Neural crest cell (in vitro differentiated cells): ENCODE measurements at regions not wholly inside any gene's neighbourhood (a gene's known extent, or its start where the extent isn't known, plus 50 kb on each side); places are given as distances from the start of the nearest gene placed in this dataset.

Experiments used
- DNase-seq: peaks from one replicate; pipeline ENCODE4 v3.0.0; 2021; ENCODE audit warnings: low read depth, mixed read lengths, low spot score
- H3K27ac Mint-ChIP-seq: one replicate; pipeline ENCODE4 v1.8.0; 2021; ENCODE audit warnings: mild to moderate bottlenecking, mixed read lengths; ENCODE audit not compliant: unreplicated experiment
- H3K27me3 Mint-ChIP-seq: 2 replicates; pipeline ENCODE4 v1.8.0; 2021; ENCODE audit warnings: low read depth, mild to moderate bottlenecking, mixed read lengths
- H3K36me3 Mint-ChIP-seq: 2 replicates; pipeline ENCODE4 v1.8.0; 2021; ENCODE audit warnings: low read depth, mild to moderate bottlenecking, mixed read lengths
- H3K4me1 Mint-ChIP-seq: 2 replicates; pipeline ENCODE4 v1.8.0; 2021; ENCODE audit warnings: mixed read lengths
- H3K4me3 Mint-ChIP-seq: one replicate; pipeline ENCODE4 v1.8.0; 2021; ENCODE audit warnings: mild to moderate bottlenecking, mixed read lengths
- H3K9me3 Mint-ChIP-seq: 2 replicates; pipeline ENCODE4 v1.8.0; 2021; ENCODE audit warnings: mixed read lengths
- TF ChIP-seq, protein P1 (sequence below): fragments of 200-600 bp; sonication (generic); conservative IDR thresholded peaks from 2 replicates; pipeline ENCODE4 v1.5.0; 2021; ENCODE audit warnings: antibody characterized with exemption, mild to moderate bottlenecking

GRCh38 chr1:238318294-238319110 is 427.8 kb upstream of the ZP4 start:
- Mint-ChIP-seq H3K36me3 (no peaks in the 10 kb centered on the region), H3K27ac (no peak overlapping the region), H3K9me3 (no peaks in the 10 kb centered on the region)

GRCh38 chr1:238312969-238313368 is 422.2 kb upstream of the ZP4 start:
- H3K27me3 Mint-ChIP-seq, result no peaks in the 10 kb centered on the region
- no peak for DNase-seq
- no peaks in the 10 kb centered on the region for H3K36me3 Mint-ChIP-seq
- H3K4me3 Mint-ChIP-seq, result no peak overlapping the region
- no peaks in the 10 kb centered on the region for H3K9me3 Mint-ChIP-seq
- TF ChIP-seq, protein P1, sequence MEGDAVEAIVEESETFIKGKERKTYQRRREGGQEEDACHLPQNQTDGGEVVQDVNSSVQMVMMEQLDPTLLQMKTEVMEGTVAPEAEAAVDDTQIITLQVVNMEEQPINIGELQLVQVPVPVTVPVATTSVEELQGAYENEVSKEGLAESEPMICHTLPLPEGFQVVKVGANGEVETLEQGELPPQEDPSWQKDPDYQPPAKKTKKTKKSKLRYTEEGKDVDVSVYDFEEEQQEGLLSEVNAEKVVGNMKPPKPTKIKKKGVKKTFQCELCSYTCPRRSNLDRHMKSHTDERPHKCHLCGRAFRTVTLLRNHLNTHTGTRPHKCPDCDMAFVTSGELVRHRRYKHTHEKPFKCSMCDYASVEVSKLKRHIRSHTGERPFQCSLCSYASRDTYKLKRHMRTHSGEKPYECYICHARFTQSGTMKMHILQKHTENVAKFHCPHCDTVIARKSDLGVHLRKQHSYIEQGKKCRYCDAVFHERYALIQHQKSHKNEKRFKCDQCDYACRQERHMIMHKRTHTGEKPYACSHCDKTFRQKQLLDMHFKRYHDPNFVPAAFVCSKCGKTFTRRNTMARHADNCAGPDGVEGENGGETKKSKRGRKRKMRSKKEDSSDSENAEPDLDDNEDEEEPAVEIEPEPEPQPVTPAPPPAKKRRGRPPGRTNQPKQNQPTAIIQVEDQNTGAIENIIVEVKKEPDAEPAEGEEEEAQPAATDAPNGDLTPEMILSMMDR, result no peak
- no peak overlapping the region for H3K27ac Mint-ChIP-seq
- H3K4me1 Mint-ChIP-seq, result no peaks in the 10 kb centered on the region

More at GRCh38 chr1:238318294-238319110, 427.8 kb upstream of the ZP4 start:
- DNase-seq, result no peak
- TF ChIP-seq, protein P1, result no peak
- Mint-ChIP-seq H3K27me3 (no peaks in the 10 kb centered on the region), H3K4me1 (no peaks in the 10 kb centered on the region), H3K4me3 (no peak overlapping the region)

DNA sequence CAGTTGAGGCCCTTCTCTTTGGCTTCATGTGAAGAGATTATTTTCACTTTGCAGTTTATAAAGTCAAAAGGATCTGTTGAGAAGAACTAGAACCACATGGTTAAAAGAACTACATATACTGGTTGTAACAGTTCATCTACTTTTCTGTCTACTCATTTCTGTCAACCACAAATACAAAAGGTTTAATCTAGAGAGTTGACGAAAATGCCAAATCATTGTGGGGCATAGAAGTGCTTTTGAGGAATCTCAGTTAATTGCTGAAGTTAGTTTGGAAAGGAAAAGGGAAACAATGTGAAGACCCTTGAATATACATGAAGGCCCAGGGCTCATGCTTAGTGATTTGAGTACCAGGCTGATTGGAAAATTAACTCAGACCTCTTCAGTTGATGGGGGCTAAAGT is 415.7 kb upstream of the ZP4 start:
- no peak for DNase-seq
- TF ChIP-seq, protein P1, result no peak
- Mint-ChIP-seq H3K27ac (no peak overlapping the region), H3K36me3 (no peaks in the 10 kb centered on the region), H3K4me1 (no peaks in the 10 kb centered on the region), H3K9me3 (no peaks in the 10 kb centered on the region), H3K27me3 (no peaks in the 10 kb centered on the region), H3K4me3 (no peak overlapping the region)

- Mint-ChIP-seq H3K4me1 (no peaks in the 10 kb centered on the region), H3K27ac (no peak overlapping the region), H3K4me3 (no peak overlapping the region), H3K27me3 (no peaks in the 10 kb centered on the region), H3K9me3 (peaks cover 3% of the 10 kb centered on the region), H3K36me3 (no peaks in the 10 kb centered on the region)
- DNase-seq, result no peak
- TF ChIP-seq, protein P1, result no peak
Observed at GRCh38 chr1:238302646-238303045, 411.9 kb upstream of the ZP4 start.

DNA sequence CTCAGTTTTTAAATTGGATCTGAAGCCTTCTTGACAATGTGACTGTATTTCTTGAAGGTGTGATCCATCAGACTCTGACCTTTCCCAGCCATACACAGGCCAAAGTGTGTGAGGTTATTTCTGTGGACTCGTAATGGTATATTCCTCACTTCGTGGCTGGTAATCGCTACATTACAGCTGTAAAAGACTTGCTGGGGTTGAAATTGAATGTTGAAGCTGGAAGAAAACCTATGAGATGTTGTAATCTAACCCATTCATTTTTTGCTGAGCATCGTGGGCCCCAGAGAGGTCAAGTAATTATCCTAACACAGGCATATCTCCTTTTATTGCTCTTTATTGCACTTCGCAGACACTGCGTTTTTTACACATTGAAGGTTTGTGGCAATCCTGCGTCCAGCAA is 405.6 kb upstream of the ZP4 start:
- Mint-ChIP-seq H3K27me3 (no peaks in the 10 kb centered on the region), H3K4me3 (no peak overlapping the region), H3K4me1 (no peaks in the 10 kb centered on the region), H3K36me3 (peaks cover 3% of the 10 kb centered on the region), H3K9me3 (peaks cover 14% of the 10 kb centered on the region), H3K27ac (no peak overlapping the region)
- no peak for DNase-seq
- TF ChIP-seq, protein P1, result no peak
